ENCODE measurements at regions not wholly inside any gene's neighbourhood (a gene's known extent, or its start where the extent isn't known, plus 50 kb on each side); places are given as distances from the start of the nearest gene placed in this dataset.
A peak's percentile ranks its signal among the peaks of the same experiment; 100 is the strongest.

DNA sequence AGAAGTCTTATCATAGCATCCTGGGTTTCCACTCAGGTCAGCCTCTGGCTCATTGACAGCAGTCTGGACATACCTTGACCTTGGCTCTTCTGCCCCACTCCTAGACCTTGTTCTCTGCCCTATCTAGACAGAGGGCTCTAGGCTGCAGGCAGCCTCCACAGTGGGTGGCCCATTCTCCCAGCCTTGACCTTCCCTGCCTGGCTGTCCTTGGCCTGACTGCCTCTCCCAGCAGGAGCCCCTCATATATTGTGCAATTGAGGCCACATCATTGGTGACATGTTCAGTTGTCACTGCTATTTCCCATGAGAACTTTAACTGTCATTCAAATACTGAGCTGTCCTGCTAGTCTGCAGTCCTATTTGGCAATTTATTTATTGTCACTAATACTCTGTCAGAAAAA lies 503.4 kb downstream of the PLXNA4 start:
- no peak for DNase-seq

DNA sequence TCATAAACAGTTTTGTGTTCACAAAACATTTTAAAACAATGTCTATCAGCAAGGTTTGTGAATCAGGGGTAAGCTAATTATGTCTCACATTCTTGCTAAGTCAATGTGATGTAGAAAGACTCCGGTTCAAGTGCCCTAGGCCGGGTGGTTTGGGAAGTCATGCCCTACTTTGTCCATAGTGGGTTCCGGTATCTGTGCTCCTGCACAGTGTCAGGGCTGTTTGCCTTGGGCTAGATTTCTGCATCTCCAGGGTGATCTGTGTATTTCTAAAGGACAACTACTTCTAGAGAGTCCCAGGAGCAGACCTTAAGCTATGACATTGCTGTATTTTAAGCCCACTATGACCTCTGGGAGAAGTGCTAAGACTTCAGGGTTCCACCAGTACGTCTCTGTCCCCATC lies 504.1 kb downstream of the PLXNA4 start:
- DNase-seq: no peak

DNA sequence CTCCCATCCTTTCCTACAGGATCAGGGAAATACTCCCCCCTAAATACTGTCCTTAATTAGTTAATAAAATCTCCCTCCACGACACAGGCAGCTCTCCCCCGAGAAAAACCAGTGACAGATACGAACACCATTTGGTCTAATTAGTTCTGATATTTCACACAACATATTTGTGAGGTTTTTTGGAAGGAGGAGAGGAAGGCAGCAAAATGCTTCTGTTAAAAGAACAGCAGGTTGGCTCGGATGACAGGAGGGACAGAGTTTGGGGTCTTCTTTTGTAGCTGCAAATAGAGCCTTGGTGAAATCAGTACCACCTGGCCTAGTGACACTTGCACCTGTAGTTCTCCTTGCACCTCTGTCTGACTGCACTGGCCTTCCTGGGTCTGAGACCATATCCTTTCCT lies 507.0 kb downstream of the PLXNA4 start:
- no peak for DNase-seq

DNA sequence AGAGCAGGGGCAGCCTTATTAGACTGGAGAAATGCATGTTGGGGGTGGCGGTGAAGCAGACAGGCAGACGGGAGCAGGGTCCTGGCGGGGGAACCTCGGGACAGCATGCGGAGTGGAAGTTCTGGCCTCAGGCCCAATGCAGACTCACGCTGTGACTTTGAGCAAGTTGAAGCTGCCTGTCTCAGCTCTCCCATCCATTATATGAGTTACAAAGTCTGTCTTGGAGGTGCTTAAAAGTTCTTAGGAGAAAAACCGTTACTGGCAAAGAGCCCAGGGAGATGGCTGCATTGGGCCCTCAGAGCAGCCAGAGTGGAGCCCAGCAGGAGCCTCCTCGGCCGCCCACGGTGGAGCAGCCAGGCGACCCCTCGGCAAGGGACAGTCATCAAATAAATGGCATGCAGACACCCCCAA lies 509.5 kb downstream of the PLXNA4 start:
- no peak for DNase-seq

DNA sequence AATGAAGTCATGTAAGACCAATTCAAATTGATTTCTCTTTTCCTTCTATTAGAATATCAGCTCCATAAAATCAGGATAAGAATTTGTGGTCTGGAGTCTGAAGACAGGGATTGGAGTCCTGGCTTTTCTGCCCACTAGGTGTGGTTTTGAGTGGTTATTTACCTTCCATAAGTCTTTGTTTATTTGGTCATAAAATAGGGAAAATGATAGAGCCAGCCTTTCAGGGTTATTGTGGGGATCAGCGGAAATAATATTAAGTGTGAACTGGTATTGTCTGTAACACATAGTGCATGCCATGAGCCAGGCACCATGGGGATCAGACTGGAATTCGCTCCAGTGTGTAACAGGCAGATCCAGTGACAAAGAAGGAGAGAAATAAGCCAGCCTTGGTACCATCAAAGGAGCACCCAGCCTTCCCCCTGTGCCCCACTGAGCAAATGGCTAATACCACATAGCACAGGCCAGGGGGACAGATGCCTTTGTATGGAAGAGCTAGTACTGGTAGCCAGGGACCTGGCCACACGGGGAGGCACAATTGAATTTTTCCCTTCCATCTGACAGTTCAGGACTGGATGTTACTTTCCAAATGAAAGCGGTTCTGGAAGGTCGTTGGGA lies 509.7 kb upstream of the PODXL start:
- no peak for DNase-seq

DNA sequence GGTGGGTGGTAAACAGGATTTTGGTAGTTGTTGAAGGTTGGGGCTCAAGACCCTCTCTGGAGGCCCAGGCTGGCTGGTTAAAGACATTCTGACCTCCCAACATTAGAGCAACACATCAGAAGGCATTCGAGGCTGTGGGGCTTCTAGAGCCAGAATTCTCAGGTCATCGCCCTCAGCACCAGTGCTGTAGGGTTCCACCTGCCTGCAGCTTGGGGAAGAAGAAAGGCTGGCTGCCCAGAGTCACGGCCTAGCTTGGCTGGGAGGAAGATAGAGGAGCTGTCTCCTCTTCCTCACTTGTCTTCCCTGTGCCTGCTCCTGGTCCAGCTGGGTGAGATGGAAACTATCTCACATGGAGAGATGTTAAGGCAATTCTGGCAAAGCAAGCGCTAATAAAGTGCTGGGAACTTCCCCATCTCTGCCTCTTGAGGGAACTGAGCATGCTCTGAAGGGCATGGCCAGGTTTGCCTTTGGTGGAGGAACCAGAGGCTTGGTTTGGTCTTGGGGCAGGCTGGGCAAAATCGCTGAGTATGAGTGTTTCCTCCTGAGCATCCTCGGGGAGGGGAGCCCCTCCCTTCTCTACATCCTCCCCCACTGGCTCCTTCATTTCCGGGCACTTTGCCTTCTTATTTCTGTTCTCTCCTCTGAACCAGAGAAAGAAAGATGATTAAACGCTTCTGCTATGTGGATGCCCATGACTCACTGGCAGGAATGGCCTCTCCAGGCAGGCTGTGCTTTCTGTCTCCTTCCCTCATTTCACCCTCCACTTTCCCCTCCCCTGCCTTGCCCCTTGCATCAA lies 509.0 kb upstream of the PODXL start:
- no peak for DNase-seq

DNA sequence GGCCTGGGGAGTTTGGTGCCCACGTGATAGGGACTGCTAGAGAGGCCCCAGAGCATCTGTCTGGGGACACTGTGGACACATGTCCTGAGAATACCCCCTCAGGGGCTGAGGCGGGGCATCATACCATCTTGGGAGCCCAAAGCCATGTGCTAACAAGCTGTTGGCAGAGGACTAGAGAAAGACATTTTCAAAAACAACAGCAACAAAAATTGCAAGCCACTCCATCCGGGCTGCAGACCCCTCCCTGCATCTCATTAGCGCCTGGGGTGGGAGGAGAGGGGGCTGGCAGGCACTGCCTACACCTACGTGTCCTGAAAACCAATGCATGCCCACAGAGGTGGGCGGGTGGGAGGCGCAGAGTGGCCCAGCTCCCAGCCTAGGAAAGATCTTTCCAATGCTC lies 507.4 kb upstream of the PODXL start:
- no peak for DNase-seq

DNA sequence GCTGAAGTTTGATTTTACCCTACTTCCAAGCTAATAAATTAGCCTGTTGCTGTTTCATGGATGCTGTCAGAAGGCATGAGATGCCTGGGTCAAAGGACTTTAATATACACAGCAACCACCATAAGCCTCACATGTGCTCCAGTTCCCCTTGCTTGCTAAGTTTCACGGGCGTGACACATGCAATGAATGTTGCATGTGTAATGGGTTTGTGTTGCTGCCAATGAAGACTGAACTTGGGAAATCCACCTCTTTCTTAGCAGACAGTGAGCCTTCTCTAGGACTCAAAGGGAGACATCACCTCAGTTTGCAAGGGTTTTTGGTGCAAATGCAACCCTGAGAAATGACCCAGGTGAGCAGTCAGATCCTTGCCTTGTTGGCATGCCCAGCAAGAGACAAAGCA lies 505.5 kb upstream of the PODXL start:
- DNase-seq: no peak

DNA sequence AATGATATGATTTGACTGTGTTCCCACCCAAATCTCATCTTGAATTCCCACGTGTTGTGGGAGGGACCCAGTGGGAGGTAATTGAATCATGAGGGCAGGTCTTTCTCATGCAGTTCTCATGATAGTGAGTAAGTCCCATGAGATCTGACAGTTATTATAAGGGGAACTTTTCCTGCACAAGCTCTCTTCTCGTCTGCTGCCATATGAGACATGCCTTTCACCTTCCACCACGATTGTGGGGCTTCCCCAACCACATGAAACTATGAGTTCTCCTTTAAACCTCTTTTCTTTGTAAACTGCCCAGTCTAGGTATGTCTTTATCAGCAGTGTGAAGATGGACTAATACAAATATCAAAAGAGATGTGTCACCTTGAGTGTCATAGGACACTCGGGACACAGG lies 502.7 kb upstream of the PODXL start:
- DNase-seq: no peak

DNA sequence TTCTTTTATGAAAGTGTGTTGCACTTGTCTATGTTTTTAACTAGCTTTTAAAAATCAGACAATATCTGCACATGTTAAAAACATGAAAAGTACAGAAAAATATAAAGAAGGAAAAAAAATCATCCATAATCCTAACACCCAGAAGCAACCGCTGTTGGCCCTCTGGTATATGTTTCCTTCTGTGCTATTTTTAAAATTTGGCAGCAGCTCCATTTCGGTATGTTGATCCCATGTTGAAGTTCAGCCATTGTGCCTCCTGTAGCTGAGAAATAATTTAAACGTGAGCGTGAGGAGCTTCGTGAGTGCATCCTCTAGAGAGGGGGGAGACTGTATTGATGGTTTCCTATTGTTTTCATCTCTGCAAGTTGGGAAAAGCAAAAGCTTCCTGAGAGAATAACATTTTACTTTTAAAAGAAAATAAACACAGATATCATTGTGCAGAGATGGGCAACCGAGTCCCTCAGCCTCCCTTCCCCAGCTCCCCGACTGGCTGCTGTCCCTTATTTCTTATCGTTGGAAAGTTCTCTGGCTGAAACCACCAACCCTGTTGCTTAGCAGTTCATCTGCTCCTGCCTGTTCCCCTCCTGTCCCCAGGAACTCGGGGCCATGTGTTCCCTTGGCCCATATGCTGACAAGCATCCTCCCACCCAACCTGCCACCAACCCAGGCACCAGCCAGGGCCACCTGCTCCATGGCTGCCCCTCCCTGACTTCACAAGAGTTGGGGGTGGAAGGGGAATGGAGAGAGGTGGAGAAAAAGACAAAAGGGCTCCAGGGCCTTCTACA lies 499.1 kb upstream of the PODXL start:
- DNase-seq: no peak

DNA sequence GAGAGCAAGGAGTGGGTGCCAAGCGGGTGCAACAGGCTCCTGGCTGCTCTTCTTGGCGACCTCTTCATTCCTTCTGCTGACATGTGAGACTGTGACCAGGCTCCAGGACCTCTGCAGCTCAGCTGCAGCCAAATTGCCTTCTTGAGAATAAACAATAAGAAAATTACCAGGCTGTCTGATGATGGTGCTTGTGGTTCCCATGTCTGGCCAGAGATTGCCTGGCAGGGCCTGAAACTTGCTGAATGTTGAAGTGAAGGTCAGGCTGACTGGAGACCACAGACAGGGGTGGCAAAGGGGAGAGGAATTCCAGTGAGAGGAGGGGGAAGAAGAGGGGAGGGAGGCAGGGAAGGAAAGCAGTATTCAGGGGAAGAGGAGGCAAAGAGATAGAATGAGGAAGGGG lies 497.4 kb upstream of the PODXL start:
- DNase-seq: no peak

DNA sequence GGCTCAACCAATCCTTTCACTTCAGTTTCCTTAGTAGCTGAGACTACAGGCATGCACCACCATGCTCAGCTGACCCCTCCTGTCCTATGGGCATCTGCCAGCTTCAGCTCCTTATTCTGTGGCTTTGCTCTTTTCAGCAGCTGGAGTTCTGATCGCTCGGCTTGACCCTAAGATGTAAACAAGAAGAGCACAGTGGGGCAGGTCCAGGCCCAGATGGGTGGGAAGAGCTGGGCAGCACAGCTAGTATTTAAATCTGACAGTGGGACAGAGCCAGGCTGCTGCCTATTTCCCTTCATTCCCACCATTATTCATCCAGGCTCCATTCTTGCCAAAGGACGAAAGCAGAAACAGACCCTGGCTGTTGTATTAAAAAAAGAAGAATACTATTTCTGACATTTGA lies 494.9 kb upstream of the PODXL start:
- DNase-seq: no peak

DNA sequence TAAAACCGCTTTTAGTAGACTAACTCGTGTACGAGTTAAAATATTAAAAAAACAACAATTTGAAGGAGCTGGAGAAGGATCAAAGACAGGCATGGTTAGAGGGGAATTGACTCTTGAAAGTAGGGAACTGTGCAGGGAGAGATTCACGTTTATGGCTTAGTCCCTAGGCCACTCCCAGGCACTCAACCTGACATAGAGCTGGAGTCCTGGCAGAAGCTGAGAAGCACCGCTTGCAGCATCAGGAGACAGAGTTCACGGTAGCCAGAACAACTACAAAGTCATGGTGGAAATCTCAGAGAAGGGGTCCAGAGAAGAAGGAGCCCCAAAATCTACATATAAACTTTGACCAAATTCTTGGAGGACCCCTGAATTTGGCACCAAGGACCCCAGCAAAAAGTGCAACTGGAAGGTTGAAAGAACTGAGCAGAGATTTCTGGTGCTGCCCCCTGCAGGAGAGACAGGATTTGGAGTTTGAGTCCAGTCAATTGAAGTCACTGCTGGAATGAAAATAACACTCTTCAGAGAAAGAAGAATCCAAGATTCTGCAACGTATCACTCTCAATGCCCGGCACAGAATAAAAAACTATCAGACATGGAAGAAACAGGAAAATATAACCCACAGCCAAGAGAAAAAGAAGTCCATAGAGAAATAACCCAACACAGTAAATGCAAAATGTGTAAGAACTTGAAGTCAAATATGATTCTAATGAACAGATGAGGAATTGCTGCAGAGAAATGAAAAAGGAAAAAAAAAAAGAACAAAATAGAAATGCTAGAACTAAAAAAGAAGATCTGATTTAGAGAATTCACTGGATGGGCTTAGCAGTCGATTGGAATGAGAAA lies 493.3 kb upstream of the PODXL start:
- peak; percentile 5 for DNase-seq

DNA sequence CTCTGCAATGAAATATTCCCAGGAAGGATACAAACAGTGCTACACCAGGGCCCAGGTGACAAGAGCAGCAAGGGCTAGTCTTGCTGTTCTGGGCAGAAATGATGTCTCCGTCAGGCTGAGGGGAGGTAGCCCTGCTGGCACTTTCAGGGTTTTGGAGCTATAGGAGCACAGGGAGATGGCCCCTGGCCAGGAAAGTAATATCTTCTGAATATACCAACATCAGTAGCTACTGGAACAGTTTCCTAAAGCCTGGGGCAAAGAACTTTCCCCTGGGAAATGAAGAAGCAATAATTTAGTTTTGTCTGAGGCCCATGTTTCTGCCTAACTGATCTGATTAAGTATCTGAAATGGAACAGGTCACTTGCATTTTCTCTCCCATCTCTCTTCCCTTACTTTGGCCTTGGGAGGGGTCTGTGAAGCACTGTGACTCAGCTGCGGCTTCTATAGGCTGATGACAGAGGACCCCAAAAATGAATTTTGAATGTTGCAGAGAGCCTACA lies 489.1 kb upstream of the PODXL start:
- no peak for DNase-seq

DNA sequence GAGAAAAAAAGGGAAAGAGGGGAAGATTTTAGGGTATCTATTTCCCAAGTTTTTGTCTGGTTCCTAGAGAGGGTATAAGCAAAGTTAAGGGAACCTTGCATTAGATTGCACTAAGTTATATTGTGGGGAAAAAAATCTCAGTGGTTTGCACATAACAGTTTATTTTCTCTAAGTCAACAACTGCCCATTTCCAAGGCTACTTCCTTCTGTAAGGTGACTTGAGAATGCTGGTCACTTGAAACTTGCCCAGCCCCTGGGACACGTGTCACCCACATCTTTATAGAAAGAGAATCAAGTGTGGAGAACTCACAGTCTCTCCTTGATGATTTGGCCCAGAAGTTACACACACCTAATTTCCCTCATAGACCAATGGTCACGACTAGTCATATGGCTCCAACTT lies 488.6 kb upstream of the PODXL start:
- no peak for DNase-seq

DNA sequence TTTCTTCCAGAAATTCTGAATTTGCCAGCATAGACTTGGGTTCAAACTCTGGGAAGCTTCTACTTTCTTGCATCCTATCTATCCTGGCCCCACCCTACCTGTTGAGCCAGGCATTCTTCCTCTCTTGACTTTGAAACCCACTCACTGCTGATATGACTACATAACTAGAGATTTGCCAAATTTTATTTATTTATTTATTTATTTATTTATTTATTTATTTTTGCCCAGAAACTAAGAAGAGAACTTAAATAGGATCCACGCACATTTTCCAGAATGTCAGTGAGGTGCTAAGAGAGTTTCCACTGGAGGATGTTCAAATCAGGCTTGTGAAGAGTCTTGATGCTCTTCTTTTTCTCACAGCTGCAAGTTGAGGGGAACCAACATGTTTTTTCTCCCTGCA lies 487.8 kb upstream of the PODXL start:
- DNase-seq: no peak

DNA sequence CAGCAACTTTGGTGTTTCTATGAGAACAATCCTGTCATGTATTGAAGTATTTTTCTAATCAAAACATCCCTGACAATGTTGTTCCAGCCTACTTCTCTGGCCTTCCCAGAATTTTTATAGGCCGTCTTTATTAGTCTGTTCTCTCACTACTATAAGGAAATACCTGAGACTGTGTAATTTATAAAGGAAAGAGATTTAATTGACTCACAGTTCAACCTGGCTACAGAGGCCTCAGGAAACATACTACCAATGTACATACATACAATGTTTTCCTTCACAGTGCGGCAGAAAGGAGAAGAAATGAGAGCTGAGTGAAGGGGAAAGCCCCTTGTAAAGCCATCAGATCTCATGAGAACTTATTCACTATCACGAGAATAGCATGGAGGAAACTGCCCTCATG lies 484.7 kb upstream of the PODXL start:
- no peak for DNase-seq

DNA sequence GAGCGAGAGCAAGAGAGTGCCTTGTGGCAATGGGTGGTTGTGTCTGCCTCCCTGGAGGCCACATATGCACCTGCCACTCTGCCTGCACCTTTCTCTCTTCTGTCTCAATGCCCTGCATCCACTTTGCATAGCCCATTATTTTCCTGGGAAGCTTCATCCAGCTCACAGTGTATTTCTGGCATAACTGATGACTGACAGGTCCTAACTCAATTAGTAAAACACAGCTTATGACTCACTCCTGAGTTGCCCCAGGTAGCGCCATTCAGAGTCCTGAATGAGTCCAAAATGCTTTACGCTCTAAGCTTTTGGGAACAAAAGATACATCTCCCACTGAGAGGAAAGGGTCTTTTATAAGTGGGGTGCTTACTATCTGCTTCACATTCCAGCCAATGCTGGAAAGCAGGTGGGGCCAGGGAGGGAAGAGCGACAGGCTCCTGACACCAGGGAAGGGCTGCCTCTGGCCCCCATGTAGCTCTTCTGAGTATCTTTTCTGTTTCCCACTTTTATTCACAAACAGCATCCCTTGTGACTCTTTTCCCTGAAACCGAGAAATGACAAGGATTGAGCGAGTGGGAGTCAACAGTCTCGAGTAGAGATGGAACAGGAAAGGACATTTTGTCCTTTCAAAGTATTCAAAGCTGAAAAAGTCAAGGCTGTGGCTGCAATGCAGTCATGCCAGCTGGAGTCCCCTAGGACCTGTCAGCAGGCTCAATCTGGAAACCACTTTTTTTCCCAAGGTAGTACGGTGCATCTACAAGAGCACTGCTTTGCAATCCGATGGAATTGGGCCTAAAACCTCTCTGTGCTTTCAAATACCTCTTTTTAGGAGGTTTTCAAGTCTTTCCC lies 479.3 kb upstream of the PODXL start:
- no peak for DNase-seq

DNA sequence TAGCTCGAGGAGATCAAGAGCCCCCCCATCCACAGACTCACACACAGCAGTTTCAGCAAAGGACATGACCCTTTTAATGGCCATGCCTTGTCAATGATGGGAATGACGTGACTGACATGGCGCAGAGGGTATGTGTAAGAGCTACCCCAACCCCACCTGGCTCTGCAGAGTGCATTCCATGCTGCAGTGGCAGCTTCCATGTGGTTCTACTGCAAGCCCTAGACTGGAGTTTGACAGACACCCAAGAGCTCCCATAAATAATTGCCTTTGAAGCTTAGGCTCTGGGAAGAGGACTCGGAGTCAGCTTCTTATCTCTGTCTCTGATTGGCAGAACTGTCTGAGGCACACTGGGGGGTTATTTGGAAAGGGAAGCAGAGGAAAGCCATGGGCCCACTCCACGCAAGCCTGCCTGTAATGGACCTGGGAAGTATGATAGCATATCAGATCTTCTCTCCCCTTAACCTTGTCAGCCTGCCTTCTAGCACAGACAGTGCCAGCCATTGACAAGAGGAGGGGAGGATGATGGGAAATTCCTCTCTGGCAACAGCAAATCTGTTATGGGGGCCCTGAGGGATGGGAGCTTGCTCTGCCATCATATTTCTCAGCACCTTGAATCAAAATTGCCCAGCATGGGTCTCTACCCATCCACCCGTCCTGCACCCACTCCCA lies 478.5 kb upstream of the PODXL start:
- DNase-seq: no peak

DNA sequence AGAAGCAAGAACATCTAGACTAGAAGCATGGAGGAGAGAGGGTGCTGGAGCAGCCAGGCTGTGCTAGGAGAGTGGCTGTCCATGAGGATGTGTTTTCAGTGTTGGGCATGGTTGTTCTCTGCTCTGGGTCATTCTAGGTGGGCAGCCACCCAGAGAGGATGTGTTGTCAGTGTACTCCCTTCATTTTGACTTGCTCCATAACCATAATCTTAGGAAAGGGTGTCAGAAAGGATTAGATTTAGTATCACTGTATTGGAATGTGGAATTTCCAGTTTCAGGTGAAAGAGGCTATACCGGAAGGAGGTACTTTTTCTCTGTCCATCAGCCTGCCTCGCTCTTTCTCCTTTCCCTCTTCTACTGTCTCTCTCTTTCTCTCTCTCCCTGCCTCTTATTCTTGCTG lies 474.5 kb upstream of the PODXL start:
- no peak for DNase-seq

DNA sequence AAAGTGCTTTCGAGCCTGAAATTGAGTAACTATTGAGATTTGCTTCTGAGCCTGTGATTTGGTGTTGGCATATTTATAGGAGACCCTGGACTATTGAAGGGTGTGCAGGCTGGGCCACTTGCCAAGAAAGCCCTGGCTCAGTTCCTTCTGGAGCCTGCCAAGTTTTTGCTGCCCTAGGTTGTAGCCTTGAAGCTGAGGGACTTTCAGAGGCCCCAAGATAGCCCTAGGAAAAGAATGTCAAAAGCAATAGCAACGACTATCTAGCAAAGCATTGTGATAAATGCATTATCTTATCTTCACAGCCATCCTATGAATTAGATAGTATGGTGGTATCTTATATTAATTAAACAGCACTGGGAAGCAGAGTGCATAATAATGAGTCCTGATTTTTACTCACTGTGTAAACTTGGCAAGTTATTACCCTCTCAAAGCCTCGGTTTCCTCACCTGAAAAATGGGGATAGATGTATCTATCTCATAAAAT lies 473.7 kb upstream of the PODXL start:
- no peak for DNase-seq

Data from activated CD4-positive, alpha-beta T cell treated with anti-CD3 and anti-CD28 coated beads, Interleukin-2, amount 50 U/mL, for 1 hour (primary cell).